Hematopoietic multipotent progenitor cell treated with erythropoietin and hydrocortisone succinate and interleukin-3 and kit ligand, for 6 days (in vitro differentiated cells): ENCODE measurements at regions not wholly inside any gene's neighbourhood (a gene's known extent, or its start where the extent isn't known, plus 50 kb on each side); places are given as distances from the start of the nearest gene placed in this dataset.
A peak's percentile ranks its signal among the peaks of the same experiment; 100 is the strongest.
"Not testable (repeated sequence)": the region's sequence is repeated elsewhere in the genome, so short reads cannot be mapped to it uniquely, and the experiment has no call there.

Experiments
- DNase-seq: peaks from one replicate; pipeline ENCODE4 v3.0.0-alpha.2; 2015

GRCh38 chr3:106125321-106125720 lies 256.5 kb upstream of the CBLB start:
- no peak for DNase-seq

- no peak for DNase-seq
Measured at GRCh38 chr3:106126067-106126845, 257.4 kb upstream of the CBLB start.

- no peak for DNase-seq
Measured at GRCh38 chr3:106126846-106127235, 258.0 kb upstream of the CBLB start.

GRCh38 chr3:106129939-106130338 lies 261.1 kb upstream of the CBLB start:
- DNase-seq, result no peak

- peak; percentile 22 for DNase-seq
Measured at GRCh38 chr3:106130384-106131198, 261.8 kb upstream of the CBLB start.

GRCh38 chr3:106135451-106136160 lies 266.8 kb upstream of the CBLB start:
- no peak for DNase-seq

- no peak for DNase-seq
Measured at GRCh38 chr3:106139826-106140225, 271.0 kb upstream of the CBLB start.

GRCh38 chr3:106140431-106140830 lies 271.6 kb upstream of the CBLB start:
- no peak for DNase-seq

- DNase-seq, result no peak
Measured at GRCh38 chr3:106144030-106144429, 275.2 kb upstream of the CBLB start.

- DNase-seq, result not testable (repeated sequence)
Measured at GRCh38 chr3:106148440-106149082, 279.7 kb upstream of the CBLB start.

GRCh38 chr3:106157411-106157810 lies 288.6 kb upstream of the CBLB start:
- no peak for DNase-seq

GRCh38 chr3:106160396-106160795 lies 291.6 kb upstream of the CBLB start:
- DNase-seq, result no peak

- no peak for DNase-seq
Measured at GRCh38 chr3:106161246-106161645, 292.4 kb upstream of the CBLB start.

- DNase-seq, result no peak
Measured at GRCh38 chr3:106167728-106168127, 298.9 kb upstream of the CBLB start.

GRCh38 chr3:106168962-106169750 lies 300.3 kb upstream of the CBLB start:
- no peak for DNase-seq

GRCh38 chr3:106170636-106171035 lies 301.8 kb upstream of the CBLB start:
- no peak for DNase-seq

GRCh38 chr3:106172101-106172500 lies 303.3 kb upstream of the CBLB start:
- no peak for DNase-seq

GRCh38 chr3:106172780-106173179 lies 304.0 kb upstream of the CBLB start:
- DNase-seq, result peak; percentile 13

- DNase-seq, result no peak
Measured at GRCh38 chr3:106175276-106175675, 306.5 kb upstream of the CBLB start.

- peak; percentile 21 for DNase-seq
Measured at GRCh38 chr3:106176734-106177133, 307.9 kb upstream of the CBLB start.

GRCh38 chr3:106182950-106183511 lies 314.2 kb upstream of the CBLB start:
- DNase-seq, result no peak
